BLaER1 treated with 17β-estradiol and CSF1 and Interleukin-3, amounts not matched to agents 10 nM and 100 nM (cell line): ENCODE measurements at regions not wholly inside any gene's neighbourhood (a gene's known extent, or its start where the extent isn't known, plus 50 kb on each side); places are given as distances from the start of the nearest gene placed in this dataset.

Experiments used
- H3K27ac ChIP-seq, 11 experiments: shearing (Covaris generic); formaldehyde crosslinking; 2 replicates each; pipeline ENCODE4 v1.8.1; 2022
- H3K27me3 ChIP-seq, 11 experiments: shearing (Covaris generic); formaldehyde crosslinking; 2 replicates each; pipeline ENCODE4 v1.8.1; 2022
- H3K36me3 ChIP-seq, 11 experiments: shearing (Covaris generic); formaldehyde crosslinking; 2 replicates each; pipeline ENCODE4 v1.8.1; 2022
- H3K4me1 ChIP-seq, 10 experiments: shearing (Covaris generic); formaldehyde crosslinking; 2 replicates each; pipeline ENCODE4 v1.8.1; 2022
- H3K4me2 ChIP-seq, 11 experiments: shearing (Covaris generic); formaldehyde crosslinking; 2 replicates each; pipeline ENCODE4 v1.8.1; 2022
- H3K4me3 ChIP-seq, 10 experiments: shearing (Covaris generic); formaldehyde crosslinking; 2 replicates each; pipeline ENCODE4 v1.8.1; 2022
- H3K9ac ChIP-seq, 11 experiments: shearing (Covaris generic); formaldehyde crosslinking; 2 replicates each; pipeline ENCODE4 v1.8.1; 2022
- H3K9me3 ChIP-seq, 11 experiments: shearing (Covaris generic); formaldehyde crosslinking; replicated peaks in 1 of 11; 2 replicates each; pipeline ENCODE4 v1.8.1; 2022
- H4K20me1 ChIP-seq, 11 experiments: shearing (Covaris generic); formaldehyde crosslinking; 2 replicates each; pipeline ENCODE4 v1.8.1; 2022
- Cebpa-rat ChIP-seq, 11 experiments: shearing (Covaris generic); IDR thresholded peaks; 2 replicates each; pipeline ENCODE4 v1.8.1; 2022

- no peak overlapping the region for H3K4me3 ChIP-seq
- H3K4me1 ChIP-seq = no peaks in the 10 kb centered on the region
- no peaks in the 10 kb centered on the region for H4K20me1 ChIP-seq
- H3K9me3 ChIP-seq = no peaks in the 10 kb centered on the region
- no peak overlapping the region for H3K4me2 ChIP-seq
- no peak overlapping the region for H3K27ac ChIP-seq
- TF ChIP-seq Cebpa-rat (IDR thresholded peaks at IDR 0.05) = no peak
- no peak overlapping the region for H3K9ac ChIP-seq
- no peaks in the 10 kb centered on the region for H3K27me3 ChIP-seq
- no peaks in the 10 kb centered on the region for H3K36me3 ChIP-seq
Measured at GRCh38 chr13:67568205-67568604, 338.1 kb upstream of the PCDH9 start.

GRCh38 chr13:67557642-67558241 is 327.6 kb upstream of the PCDH9 start:
- Histone ChIP-seq H3K9ac (no peak overlapping the region), H3K4me3 (no peak overlapping the region), H3K4me1 (no peaks in the 10 kb centered on the region), H3K4me2 (no peak overlapping the region), H3K9me3 (peaks cover 0 to 13% (median 5%) of the 10 kb centered on the region in 11 experiments; a peak in 9 of 22 replicates), H3K27ac (no peak overlapping the region), H4K20me1 (no peaks in the 10 kb centered on the region), H3K36me3 (no peaks in the 10 kb centered on the region), H3K27me3 (no peaks in the 10 kb centered on the region)
- no peak for TF ChIP-seq Cebpa-rat (IDR thresholded peaks at IDR 0.05)

- no peak overlapping the region for H3K27ac ChIP-seq
- H3K4me1 ChIP-seq = no peaks in the 10 kb centered on the region
- H3K9ac ChIP-seq = no peak overlapping the region
- no peak overlapping the region for H3K4me2 ChIP-seq
- H3K36me3 ChIP-seq = no peaks in the 10 kb centered on the region
- TF ChIP-seq Cebpa-rat (IDR thresholded peaks at IDR 0.05) = no peak
- no peak overlapping the region for H3K4me3 ChIP-seq
- H4K20me1 ChIP-seq = no peaks in the 10 kb centered on the region
- H3K9me3 ChIP-seq = peaks cover 0 to 13% (median 5%) of the 10 kb centered on the region in 11 experiments; a peak in 9 of 22 replicates
- no peaks in the 10 kb centered on the region for H3K27me3 ChIP-seq
Measured at GRCh38 chr13:67557118-67557517, 327.0 kb upstream of the PCDH9 start.

- no peaks in the 10 kb centered on the region for H4K20me1 ChIP-seq
- H3K4me3 ChIP-seq = no peak overlapping the region
- H3K27me3 ChIP-seq = no peaks in the 10 kb centered on the region
- H3K27ac ChIP-seq = no peak overlapping the region
- H3K9me3 ChIP-seq = peaks cover 0 to 13% (median 5%) of the 10 kb centered on the region in 11 experiments; a peak in 9 of 22 replicates
- H3K4me2 ChIP-seq = no peak overlapping the region
- H3K4me1 ChIP-seq = no peaks in the 10 kb centered on the region
- H3K9ac ChIP-seq = no peak overlapping the region
- no peak for TF ChIP-seq Cebpa-rat (IDR thresholded peaks at IDR 0.05)
- H3K36me3 ChIP-seq = no peaks in the 10 kb centered on the region
Measured at GRCh38 chr13:67554746-67555452, 324.8 kb upstream of the PCDH9 start.

GRCh38 chr13:67554286-67554685 is 324.1 kb upstream of the PCDH9 start:
- no peaks in the 10 kb centered on the region for H3K4me1 ChIP-seq
- H3K4me3 ChIP-seq = no peak overlapping the region
- H3K4me2 ChIP-seq = no peak overlapping the region
- no peaks in the 10 kb centered on the region for H3K36me3 ChIP-seq
- no peak for TF ChIP-seq Cebpa-rat (IDR thresholded peaks at IDR 0.05)
- peaks cover 0 to 13% (median 5%) of the 10 kb centered on the region in 11 experiments; a peak in 9 of 22 replicates for H3K9me3 ChIP-seq
- H3K27ac ChIP-seq = no peak overlapping the region
- no peaks in the 10 kb centered on the region for H3K27me3 ChIP-seq
- no peak overlapping the region for H3K9ac ChIP-seq
- no peaks in the 10 kb centered on the region for H4K20me1 ChIP-seq

- H3K27me3 ChIP-seq = no peaks in the 10 kb centered on the region
- no peak overlapping the region for H3K4me2 ChIP-seq
- no peak overlapping the region for H3K9ac ChIP-seq
- peaks cover 0 to 10% (median 0%) of the 10 kb centered on the region in 10 experiments; a peak in 7 of 20 replicates for H3K4me1 ChIP-seq
- H3K27ac ChIP-seq = no peak overlapping the region
- no peaks in the 10 kb centered on the region for H4K20me1 ChIP-seq
- H3K4me3 ChIP-seq = no peak overlapping the region
- TF ChIP-seq Cebpa-rat (IDR thresholded peaks at IDR 0.05) = no peak
- no peaks in the 10 kb centered on the region for H3K36me3 ChIP-seq
- no peaks in the 10 kb centered on the region for H3K9me3 ChIP-seq
Measured at GRCh38 chr13:67549331-67549730, 319.2 kb upstream of the PCDH9 start.

- TF ChIP-seq Cebpa-rat (IDR thresholded peaks at IDR 0.05) = no peak
- H4K20me1 ChIP-seq = no peaks in the 10 kb centered on the region
- H3K4me2 ChIP-seq = no peak overlapping the region
Measured at GRCh38 chr13:67538906-67539305, 308.8 kb upstream of the PCDH9 start.

GRCh38 chr13:67520886-67521285 is 290.8 kb upstream of the PCDH9 start:
- H3K4me2 ChIP-seq = peak overlapping the region in 2 of 11 experiments; percentile 46; a peak in 3 of 22 replicates
- H3K36me3 ChIP-seq = no peaks in the 10 kb centered on the region
- peak overlapping the region in 3 of 11 experiments; percentile 4 to 17 (median 5); a peak in 2 of 22 replicates for H3K27ac ChIP-seq
- H3K27me3 ChIP-seq = no peaks in the 10 kb centered on the region
- TF ChIP-seq Cebpa-rat (IDR thresholded peaks at IDR 0.05) = no peak
- peaks cover 0 to 15% (median 0%) of the 10 kb centered on the region in 11 experiments; a peak in 4 of 22 replicates for H3K9me3 ChIP-seq
- H3K4me1 ChIP-seq = peaks cover 0 to 29% (median 0%) of the 10 kb centered on the region in 10 experiments; a peak in 4 of 20 replicates
- no peak overlapping the region for H3K4me3 ChIP-seq
- H3K9ac ChIP-seq = no peak overlapping the region
- no peaks in the 10 kb centered on the region for H4K20me1 ChIP-seq

More at GRCh38 chr13:67538906-67539305, 308.8 kb upstream of the PCDH9 start:
- no peaks in the 10 kb centered on the region for H3K27me3 ChIP-seq
- no peak overlapping the region for H3K4me3 ChIP-seq
- no peaks in the 10 kb centered on the region for H3K9me3 ChIP-seq
- no peaks in the 10 kb centered on the region for H3K36me3 ChIP-seq
- no peak overlapping the region for H3K9ac ChIP-seq
- H3K4me1 ChIP-seq = no peaks in the 10 kb centered on the region
- no peak overlapping the region for H3K27ac ChIP-seq

- H3K9ac ChIP-seq = no peak overlapping the region
- H3K4me3 ChIP-seq = no peak overlapping the region
- no peaks in the 10 kb centered on the region for H3K36me3 ChIP-seq
- no peak overlapping the region for H3K27ac ChIP-seq
- H3K4me2 ChIP-seq = peak overlapping the region in 2 of 11 experiments; percentile 3 to 46; a peak in 1 of 22 replicates
- H3K9me3 ChIP-seq = peaks cover 0 to 3% (median 0%) of the 10 kb centered on the region in 11 experiments; a peak in 2 of 22 replicates
- no peaks in the 10 kb centered on the region for H4K20me1 ChIP-seq
- peaks cover 0 to 29% (median 0%) of the 10 kb centered on the region in 10 experiments; a peak in 4 of 20 replicates for H3K4me1 ChIP-seq
- H3K27me3 ChIP-seq = no peaks in the 10 kb centered on the region
- no peak for TF ChIP-seq Cebpa-rat (IDR thresholded peaks at IDR 0.05)
Measured at GRCh38 chr13:67519356-67519755, 289.2 kb upstream of the PCDH9 start.
